Spinal cord (tissue), 9 donors: ENCODE measurements at regions not wholly inside any gene's neighbourhood (a gene's known extent, or its start where the extent isn't known, plus 50 kb on each side); places are given as distances from the start of the nearest gene placed in this dataset.
"Not testable (repeated sequence)": the region's sequence is repeated elsewhere in the genome, so short reads cannot be mapped to it uniquely, and the experiment has no call there.

Experiments
- DNase-seq, 6 donors: peaks; one replicate each; pipeline versions ENCODE4 v3.0.0 to v3.0.0-alpha.2; 2013 to 2015; ENCODE audit warnings: low spot score in 6 of 6, low read depth in 4 of 6
- H3K27ac ChIP-seq: one replicate; pipeline ENCODE4 v1.5.1; 2013; ENCODE audit warnings: low read depth, low read length, control low read depth
- H3K27me3 ChIP-seq: one replicate; pipeline ENCODE4 v1.6.1; 2013; ENCODE audit warnings: low read length; ENCODE audit not compliant: control insufficient read depth, insufficient read depth
- H3K36me3 ChIP-seq: one replicate; pipeline ENCODE4 v1.6.1; 2013; ENCODE audit warnings: low read length; ENCODE audit not compliant: control insufficient read depth, insufficient read depth
- H3K4me1 ChIP-seq: one replicate; pipeline ENCODE4 v1.6.1; 2013; ENCODE audit warnings: low read length; ENCODE audit not compliant: control insufficient read depth, insufficient read depth
- H3K4me3 ChIP-seq: one replicate; pipeline ENCODE4 v1.5.1; 2013; ENCODE audit warnings: low read depth, low read length, control low read depth
- H3K9me3 ChIP-seq: one replicate; pipeline ENCODE4 v1.6.1; 2013; ENCODE audit warnings: low read length; ENCODE audit not compliant: control insufficient read depth, insufficient read depth
- WGBS: methylation state at CpG from one replicate; pipeline ENCODE4 v1.1.5; 2013; ENCODE audit warnings: missing lambda C conversion rate; ENCODE audit not compliant: insufficient coverage; 5-methylcytosine and 5-hydroxymethylcytosine counted together
- donor health status: healthy.

- 50% methylated on average over 3 of the region's 3 CpGs for WGBS
- H3K4me1 ChIP-seq, H3K36me3 ChIP-seq, H3K27ac ChIP-seq, H3K9me3 ChIP-seq, DNase-seq, H3K27me3 ChIP-seq, H3K4me3 ChIP-seq: not testable (repeated sequence)
Observed at GRCh38 chr4:189848672-189849071, 92.0 kb upstream of the FRG1 start.

GRCh38 chr4:189850239-189850856 is 90.3 kb upstream of the FRG1 start:
- H3K27ac ChIP-seq, result no peak overlapping the region
- WGBS, result 78% methylated on average over 1 of the region's 3 CpGs
- no peaks in the 10 kb centered on the region for H3K36me3 ChIP-seq
- H3K4me1 ChIP-seq, result no peaks in the 10 kb centered on the region
- H3K27me3 ChIP-seq, result no peaks in the 10 kb centered on the region
- H3K9me3 ChIP-seq, result no peaks in the 10 kb centered on the region
- DNase-seq, result no peak
- H3K4me3 ChIP-seq, result no peak overlapping the region

GRCh38 chr4:189858435-189858834 is 82.2 kb upstream of the FRG1 start:
- H3K4me1 ChIP-seq, result no peaks in the 10 kb centered on the region
- no peaks in the 10 kb centered on the region for H3K36me3 ChIP-seq
- no peak overlapping the region for H3K4me3 ChIP-seq
- 87% methylated on average over 3 of the region's 4 CpGs for WGBS
- H3K27ac ChIP-seq, result no peak overlapping the region
- no peaks in the 10 kb centered on the region for H3K27me3 ChIP-seq
- no peaks in the 10 kb centered on the region for H3K9me3 ChIP-seq
- DNase-seq, result no peak

GRCh38 chr4:189861101-189861500 is 79.6 kb upstream of the FRG1 start:
- H3K27me3 ChIP-seq, result no peaks in the 10 kb centered on the region
- H3K27ac ChIP-seq, result no peak overlapping the region
- no peak overlapping the region for H3K4me3 ChIP-seq
- H3K9me3 ChIP-seq, result no peaks in the 10 kb centered on the region
- no peaks in the 10 kb centered on the region for H3K4me1 ChIP-seq
- DNase-seq, result no peak
- H3K36me3 ChIP-seq, result no peaks in the 10 kb centered on the region

- no peak overlapping the region for H3K4me3 ChIP-seq
- no peak overlapping the region for H3K27ac ChIP-seq
- no peaks in the 10 kb centered on the region for H3K36me3 ChIP-seq
- no peaks in the 10 kb centered on the region for H3K27me3 ChIP-seq
- no peak for DNase-seq
- WGBS, result 61% methylated on average over 4 of the region's 7 CpGs
- H3K9me3 ChIP-seq, result no peaks in the 10 kb centered on the region
- no peaks in the 10 kb centered on the region for H3K4me1 ChIP-seq
Observed at GRCh38 chr4:189869236-189869635, 71.4 kb upstream of the FRG1 start.

- Histone ChIP-seq H3K4me1 (no peaks in the 10 kb centered on the region), H3K27ac (no peak overlapping the region), H3K4me3 (no peak overlapping the region), H3K36me3 (no peaks in the 10 kb centered on the region), H3K27me3 (no peaks in the 10 kb centered on the region), H3K9me3 (no peaks in the 10 kb centered on the region)
- DNase-seq, result no peak
- WGBS, result 88% methylated on average over 4 of the region's 9 CpGs
Observed at GRCh38 chr4:189870511-189871234, 70.0 kb upstream of the FRG1 start.

- H3K27ac ChIP-seq, result no peak overlapping the region
- no CpG with 5 or more reads among the region's 2 CpGs for WGBS
- no peak for DNase-seq
- no peaks in the 10 kb centered on the region for H3K36me3 ChIP-seq
- no peak overlapping the region for H3K4me3 ChIP-seq
- no peaks in the 10 kb centered on the region for H3K27me3 ChIP-seq
- peaks cover 2% of the 10 kb centered on the region for H3K9me3 ChIP-seq
- no peaks in the 10 kb centered on the region for H3K4me1 ChIP-seq
Observed at GRCh38 chr4:189874591-189874990, 66.1 kb upstream of the FRG1 start.

- not testable (repeated sequence) for DNase-seq, H3K4me3 ChIP-seq
- 89% methylated on average over 12 of the region's 15 CpGs for WGBS
Observed at GRCh38 chr4:189881190-189881589, 59.5 kb upstream of the FRG1 start.

GRCh38 chr4:189888407-189888806 is 52.3 kb upstream of the FRG1 start:
- not testable (repeated sequence) for H3K4me1 ChIP-seq, H3K4me3 ChIP-seq, H3K36me3 ChIP-seq, DNase-seq, H3K27ac ChIP-seq, H3K27me3 ChIP-seq, H3K9me3 ChIP-seq
- WGBS, result 77% methylated on average over 4 of the region's 4 CpGs

More at GRCh38 chr4:189881190-189881589, 59.5 kb upstream of the FRG1 start:
- H3K27ac ChIP-seq, H3K4me1 ChIP-seq, H3K36me3 ChIP-seq, H3K27me3 ChIP-seq, H3K9me3 ChIP-seq: not testable (repeated sequence)
